Vagina (tissue), 2 donors: ENCODE measurements at regions not wholly inside any gene's neighbourhood (a gene's known extent, or its start where the extent isn't known, plus 50 kb on each side); places are given as distances from the start of the nearest gene placed in this dataset.
"Not testable (repeated sequence)": the region's sequence is repeated elsewhere in the genome, so short reads cannot be mapped to it uniquely, and the experiment has no call there.

ENCODE experiments used
- DNase-seq, 2 donors: peaks; one replicate each; pipeline ENCODE4 v3.0.0-alpha.2; 2017; ENCODE audit errors: extremely low spot score in 2 of 2
- H3K27ac ChIP-seq: fragments of 200-600 bp; sonication (generic); one replicate; pipeline ENCODE4 v1.5.1; 2019
- H3K27me3 ChIP-seq: fragments of 200-600 bp; sonication (generic); one replicate; pipeline ENCODE4 v1.5.1; 2019
- H3K36me3 ChIP-seq, 2 donors: fragments of 200-600 bp; sonication (generic); one replicate each; pipeline ENCODE4 v1.5.1; 2017 to 2019
- H3K4me1 ChIP-seq: fragments of 200-600 bp; sonication (generic); one replicate; pipeline ENCODE4 v1.5.1; 2019
- H3K4me3 ChIP-seq, 2 donors: fragments of 200-600 bp; sonication (generic); 1 replicate in 1 of 2; 2 replicates in 1 of 2; pipeline ENCODE4 v1.5.1; 2016 to 2019
- H3K9me3 ChIP-seq: fragments of 200-600 bp; sonication (generic); one replicate; pipeline ENCODE4 v1.5.1; 2019
- CTCF ChIP-seq, 3 experiments: fragments of 450-650 bp in 2 of 3; fragments of 200-600 bp in 1 of 3; sonication (generic) in 1 of 3; IDR thresholded peaks; one replicate each; pipeline ENCODE4 v1.5.1; 2017 to 2019; ENCODE audit warnings: antibody characterized with exemption in 3 of 3, mild to moderate bottlenecking in 2 of 3, moderate library complexity in 2 of 3
- POLR2A ChIP-seq, 2 donors: fragments of 450-650 bp; IDR thresholded peaks; one replicate each; pipeline ENCODE4 v1.6.1; 2017; ENCODE audit warnings: antibody characterized with exemption in 2 of 2, mild to moderate bottlenecking in 2 of 2, moderate library complexity in 2 of 2
- POLR2AphosphoS5 ChIP-seq, 2 donors: sonication (generic); formaldehyde crosslinking; IDR thresholded peaks; one replicate each; pipeline ENCODE4 v1.9.0; 2017; ENCODE audit warnings: antibody characterized with exemption in 2 of 2, mild to moderate bottlenecking in 2 of 2, low read depth in 1 of 2; ENCODE audit not compliant: insufficient read depth in 1 of 2
- intact Hi-C: fragments of 100-400 bp; cut with DNase I; formaldehyde crosslinking; loops from one replicate; pipeline ENCODE4 v1.15.1; 2023

- Histone ChIP-seq H3K9me3 (no peaks in the 10 kb centered on the region), H3K27ac (no peak overlapping the region), H3K4me3 (no peak overlapping the region), H3K4me1 (peaks cover 6% of the 10 kb centered on the region), H3K36me3 (no peaks in the 10 kb centered on the region), H3K27me3 (no peaks in the 10 kb centered on the region)
- TF ChIP-seq POLR2AphosphoS5 (IDR thresholded peaks at IDR 0.05; ENCODE audit: insufficient read depth in 1 of 2, low read depth in 1 of 2) (no peak), POLR2A (IDR thresholded peaks at IDR 0.05) (no peak), CTCF (IDR thresholded peaks at IDR 0.05) (no peak)
- intact Hi-C loops: no loop called here
- no peak for DNase-seq
Observed at GRCh38 chr11:101705972-101706371, 122.2 kb upstream of the TRPC6 start.

- intact Hi-C loops, H3K27me3 ChIP-seq, DNase-seq, H3K27ac ChIP-seq, H3K4me3 ChIP-seq, H3K4me1 ChIP-seq, H3K36me3 ChIP-seq, H3K9me3 ChIP-seq: not testable (repeated sequence)
Observed at GRCh38 chr11:101694869-101695268, 111.1 kb upstream of the TRPC6 start.

GRCh38 chr11:101692980-101693379 lies 109.2 kb upstream of the TRPC6 start:
- no peaks in the 10 kb centered on the region for H3K36me3 ChIP-seq
- no peaks in the 10 kb centered on the region for H3K4me1 ChIP-seq
- H3K27ac ChIP-seq: no peak overlapping the region
- intact Hi-C loops: no loop called here
- TF ChIP-seq CTCF (IDR thresholded peaks at IDR 0.05) (no peak), POLR2A (IDR thresholded peaks at IDR 0.05) (no peak), POLR2AphosphoS5 (IDR thresholded peaks at IDR 0.05; ENCODE audit: insufficient read depth in 1 of 2, low read depth in 1 of 2) (no peak)
- H3K27me3 ChIP-seq: no peaks in the 10 kb centered on the region
- no peak for DNase-seq
- H3K4me3 ChIP-seq: no peak overlapping the region
- no peaks in the 10 kb centered on the region for H3K9me3 ChIP-seq

DNA sequence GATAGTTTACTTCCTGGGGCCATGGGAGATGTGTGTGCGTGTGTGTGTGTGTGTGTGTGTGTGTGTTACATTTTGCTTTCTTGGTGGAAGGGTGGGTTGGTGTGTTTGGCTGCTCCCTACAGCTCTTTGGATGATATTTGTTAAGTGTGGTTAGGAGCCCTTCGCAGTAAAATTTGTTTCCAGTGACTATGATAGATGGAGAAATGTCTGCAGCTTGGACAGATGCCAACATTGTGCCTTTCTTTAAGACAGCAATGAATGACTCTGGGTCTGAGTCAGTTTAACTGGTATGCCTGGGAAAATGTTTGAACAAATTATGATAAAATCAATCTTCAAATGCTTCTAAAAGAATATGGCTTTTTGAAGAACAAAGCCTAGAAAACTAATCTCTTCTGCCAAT lies 102.7 kb upstream of the TRPC6 start:
- no peak for DNase-seq
- intact Hi-C loops: no loop called here
- H3K4me3 ChIP-seq: no peak overlapping the region
- H3K27me3 ChIP-seq: no peaks in the 10 kb centered on the region
- H3K36me3 ChIP-seq: no peaks in the 10 kb centered on the region
- TF ChIP-seq POLR2AphosphoS5 (IDR thresholded peaks at IDR 0.05; ENCODE audit: insufficient read depth in 1 of 2, low read depth in 1 of 2) (no peak), CTCF (IDR thresholded peaks at IDR 0.05) (no peak), POLR2A (IDR thresholded peaks at IDR 0.05) (no peak)
- no peak overlapping the region for H3K27ac ChIP-seq
- no peaks in the 10 kb centered on the region for H3K9me3 ChIP-seq
- no peaks in the 10 kb centered on the region for H3K4me1 ChIP-seq

DNA sequence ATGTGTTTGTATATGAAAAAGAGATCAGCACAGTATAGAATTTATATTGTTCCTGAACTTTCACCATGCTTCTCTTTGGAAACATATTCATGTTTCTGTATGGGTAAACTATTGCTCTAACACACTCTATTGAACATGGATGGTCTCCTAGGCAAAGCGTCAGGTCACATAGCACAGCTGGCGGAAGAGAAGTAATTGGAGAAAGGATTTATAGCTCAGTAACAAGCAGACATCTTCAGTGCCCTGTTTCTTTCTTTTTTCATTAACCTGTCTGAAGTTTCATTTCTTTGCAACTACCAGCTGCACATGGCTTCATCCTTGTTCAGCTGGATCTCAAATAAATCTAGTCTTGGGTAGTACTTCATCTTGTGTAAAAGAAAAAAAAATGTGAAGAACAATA lies 84.4 kb upstream of the TRPC6 start:
- TF ChIP-seq CTCF (IDR thresholded peaks at IDR 0.05) (no peak), POLR2A (IDR thresholded peaks at IDR 0.05) (no peak), POLR2AphosphoS5 (IDR thresholded peaks at IDR 0.05; ENCODE audit: insufficient read depth in 1 of 2, low read depth in 1 of 2) (no peak)
- intact Hi-C loops: no loop called here
- H3K4me1 ChIP-seq: no peaks in the 10 kb centered on the region
- no peaks in the 10 kb centered on the region for H3K9me3 ChIP-seq
- no peaks in the 10 kb centered on the region for H3K36me3 ChIP-seq
- no peak overlapping the region for H3K4me3 ChIP-seq
- DNase-seq: no peak
- no peaks in the 10 kb centered on the region for H3K27me3 ChIP-seq
- no peak overlapping the region for H3K27ac ChIP-seq

DNA sequence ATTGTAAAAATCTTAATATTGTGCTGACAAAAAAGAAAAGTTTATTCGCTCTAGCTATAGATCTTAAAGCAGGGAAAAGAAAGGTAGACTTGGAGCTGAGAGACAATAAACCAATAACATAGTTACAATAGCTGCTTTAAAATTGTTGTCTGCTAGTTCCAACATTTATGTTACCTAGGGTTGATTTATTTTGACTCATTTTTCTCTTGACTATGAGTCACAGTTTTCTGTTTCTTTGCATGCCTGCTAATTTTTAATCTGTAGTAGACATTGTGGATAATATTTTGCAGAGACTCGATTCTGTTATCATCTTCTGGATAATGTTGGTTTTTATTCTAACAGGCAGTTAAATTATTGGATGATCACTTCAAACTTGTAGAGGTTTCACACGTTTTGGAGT lies 83.1 kb upstream of the TRPC6 start:
- H3K27me3 ChIP-seq: no peaks in the 10 kb centered on the region
- H3K4me3 ChIP-seq: no peak overlapping the region
- intact Hi-C loops: no loop called here
- DNase-seq: no peak
- H3K4me1 ChIP-seq: no peaks in the 10 kb centered on the region
- H3K36me3 ChIP-seq: no peaks in the 10 kb centered on the region
- H3K27ac ChIP-seq: no peak overlapping the region
- no peaks in the 10 kb centered on the region for H3K9me3 ChIP-seq
- TF ChIP-seq POLR2A (IDR thresholded peaks at IDR 0.05) (no peak), CTCF (IDR thresholded peaks at IDR 0.05) (no peak), POLR2AphosphoS5 (IDR thresholded peaks at IDR 0.05; ENCODE audit: insufficient read depth in 1 of 2, low read depth in 1 of 2) (no peak)
